Activated CD4-positive, alpha-beta T cell treated with anti-CD3 and anti-CD28 coated beads, Interleukin-2, amount 10 ng/mL, durations not matched to agents 7 days and 5 days (primary cell): ENCODE measurements at regions not wholly inside any gene's neighbourhood (a gene's known extent, or its start where the extent isn't known, plus 50 kb on each side); places are given as distances from the start of the nearest gene placed in this dataset.
A peak's percentile ranks its signal among the peaks of the same experiment; 100 is the strongest.
"Not testable (repeated sequence)": the region's sequence is repeated elsewhere in the genome, so short reads cannot be mapped to it uniquely, and the experiment has no call there.

ENCODE experiments used
- CTCF ChIA-PET: fragments of 350-600 bp; sonication (Branson Sonifier 250); formaldehyde crosslinking; loops from one replicate; lab custom pipeline; 2021; ENCODE audit warnings: antibody characterized with exemption; lab: Charles Lee
- POLR2A ChIA-PET: fragments of 350-600 bp; sonication (Branson Sonifier 250); formaldehyde crosslinking; loops from one replicate; lab custom pipeline; 2021; ENCODE audit warnings: antibody characterized with exemption; lab: Charles Lee
- DNase-seq: peaks from one replicate; pipeline ENCODE4 v3.0.0-alpha.2; 2020
- H3K27ac Mint-ChIP-seq: one replicate; pipeline ENCODE4 v1.8.0; 2021; ENCODE audit warnings: mild to moderate bottlenecking, moderate library complexity, mixed read lengths
- H3K27me3 Mint-ChIP-seq: one replicate; pipeline ENCODE4 v1.8.0; 2021; ENCODE audit warnings: mixed read lengths
- H3K36me3 Mint-ChIP-seq: one replicate; pipeline ENCODE4 v1.8.0; 2021; ENCODE audit warnings: low read depth, mixed read lengths
- H3K4me1 Mint-ChIP-seq: one replicate; pipeline ENCODE4 v1.8.0; 2021; ENCODE audit warnings: mixed read lengths
- H3K4me3 Mint-ChIP-seq: one replicate; pipeline ENCODE4 v1.8.0; 2021; ENCODE audit warnings: mild to moderate bottlenecking, moderate library complexity, mixed read lengths
- H3K9me3 Mint-ChIP-seq: one replicate; pipeline ENCODE4 v1.8.0; 2021; ENCODE audit warnings: mixed read lengths

GRCh38 chr3:153248835-153249234 is 86.8 kb downstream of the RAP2B start:
- H3K4me1 Mint-ChIP-seq, H3K4me3 Mint-ChIP-seq, DNase-seq, H3K9me3 Mint-ChIP-seq, H3K27ac Mint-ChIP-seq, POLR2A ChIA-PET, CTCF ChIA-PET, H3K27me3 Mint-ChIP-seq, H3K36me3 Mint-ChIP-seq: not testable (repeated sequence)

GRCh38 chr3:153249906-153250305 is 87.9 kb downstream of the RAP2B start:
- Mint-ChIP-seq H3K4me1 (peaks cover 5% of the 10 kb centered on the region), H3K27ac (no peak overlapping the region), H3K36me3 (no peaks in the 10 kb centered on the region), H3K27me3 (no peaks in the 10 kb centered on the region), H3K4me3 (no peak overlapping the region), H3K9me3 (no peaks in the 10 kb centered on the region)
- CTCF ChIA-PET = no interaction called here
- POLR2A ChIA-PET = no interaction called here
- no peak for DNase-seq

GRCh38 chr3:153250446-153250845 is 88.4 kb downstream of the RAP2B start:
- Mint-ChIP-seq H3K27ac (no peak overlapping the region), H3K4me1 (peaks cover 5% of the 10 kb centered on the region), H3K27me3 (no peaks in the 10 kb centered on the region), H3K36me3 (no peaks in the 10 kb centered on the region), H3K4me3 (no peak overlapping the region), H3K9me3 (no peaks in the 10 kb centered on the region)
- no peak for DNase-seq
- CTCF ChIA-PET = no interaction called here
- POLR2A ChIA-PET = no interaction called here

- H3K27ac Mint-ChIP-seq = no peak overlapping the region
- H3K9me3 Mint-ChIP-seq = no peaks in the 10 kb centered on the region
- H3K36me3 Mint-ChIP-seq = no peaks in the 10 kb centered on the region
- no peak for DNase-seq
- ChIA-PET CTCF (interaction anchor here (0.6 to 1.7 kb wide), 4 partner anchors 11 to 763 kb away, joined by 3 to 4 read pairs (median 4); no protein-coding TSS in a partner anchor), POLR2A (no interaction called here)
- H3K4me3 Mint-ChIP-seq = no peak overlapping the region
- H3K4me1 Mint-ChIP-seq = peaks cover 8% of the 10 kb centered on the region
- no peaks in the 10 kb centered on the region for H3K27me3 Mint-ChIP-seq
Measured at GRCh38 chr3:153252963-153253362, 90.9 kb downstream of the RAP2B start.

GRCh38 chr3:153254361-153254760 is 92.3 kb downstream of the RAP2B start:
- ChIA-PET CTCF (interaction anchor here (1.1 to 1.7 kb wide), 4 partner anchors 12 to 32 kb away, joined by 3 to 4 read pairs (median 4); no protein-coding TSS in a partner anchor), POLR2A (no interaction called here)

DNA sequence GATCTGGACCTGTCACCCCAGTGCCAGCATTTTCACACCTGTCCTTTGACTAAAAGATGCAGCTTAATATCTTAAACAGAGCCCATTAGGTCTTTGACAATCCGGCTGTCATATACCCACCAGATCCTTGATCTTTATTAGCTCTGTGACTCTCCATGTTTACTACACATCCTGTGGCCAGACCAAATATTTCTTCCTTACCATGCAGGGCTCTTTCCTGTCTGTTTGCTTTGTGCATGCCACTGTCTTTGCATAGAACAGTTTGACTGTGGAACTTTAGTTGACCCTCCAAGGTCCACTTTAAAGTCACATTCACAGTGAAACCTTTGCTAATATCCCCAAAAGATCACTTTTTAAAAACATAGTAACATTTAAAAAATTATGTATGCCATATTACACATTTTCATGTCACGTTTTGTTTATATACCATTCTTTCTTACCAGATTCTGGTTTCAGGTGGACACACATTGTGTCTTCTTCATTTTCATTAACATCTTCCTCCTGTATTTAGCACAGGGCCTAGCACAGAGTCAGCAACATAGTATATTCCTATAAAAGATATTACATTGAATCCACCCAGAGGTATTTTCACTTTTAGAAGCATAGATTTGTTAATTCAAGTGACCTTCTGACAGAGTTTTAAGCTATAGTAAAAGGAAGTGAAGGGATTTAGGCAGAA is 95.8 kb downstream of the RAP2B start:
- DNase-seq = no peak
- H3K4me1 Mint-ChIP-seq = peaks cover 7% of the 10 kb centered on the region
- no peak overlapping the region for H3K27ac Mint-ChIP-seq
- POLR2A ChIA-PET = no interaction called here
- no peaks in the 10 kb centered on the region for H3K36me3 Mint-ChIP-seq
- no peaks in the 10 kb centered on the region for H3K27me3 Mint-ChIP-seq
- no peaks in the 10 kb centered on the region for H3K9me3 Mint-ChIP-seq
- no peak overlapping the region for H3K4me3 Mint-ChIP-seq
- CTCF ChIA-PET = interaction anchor here (0.6 to 0.7 kb wide), 2 partner anchors 22 to 80 kb away, joined by 3 read pairs; no protein-coding TSS in a partner anchor

More at GRCh38 chr3:153254361-153254760, 92.3 kb downstream of the RAP2B start:
- H3K27ac Mint-ChIP-seq = no peak overlapping the region
- DNase-seq = no peak
- H3K4me3 Mint-ChIP-seq = no peak overlapping the region
- no peaks in the 10 kb centered on the region for H3K9me3 Mint-ChIP-seq
- H3K4me1 Mint-ChIP-seq = peaks cover 4% of the 10 kb centered on the region
- no peaks in the 10 kb centered on the region for H3K36me3 Mint-ChIP-seq
- no peaks in the 10 kb centered on the region for H3K27me3 Mint-ChIP-seq

DNA sequence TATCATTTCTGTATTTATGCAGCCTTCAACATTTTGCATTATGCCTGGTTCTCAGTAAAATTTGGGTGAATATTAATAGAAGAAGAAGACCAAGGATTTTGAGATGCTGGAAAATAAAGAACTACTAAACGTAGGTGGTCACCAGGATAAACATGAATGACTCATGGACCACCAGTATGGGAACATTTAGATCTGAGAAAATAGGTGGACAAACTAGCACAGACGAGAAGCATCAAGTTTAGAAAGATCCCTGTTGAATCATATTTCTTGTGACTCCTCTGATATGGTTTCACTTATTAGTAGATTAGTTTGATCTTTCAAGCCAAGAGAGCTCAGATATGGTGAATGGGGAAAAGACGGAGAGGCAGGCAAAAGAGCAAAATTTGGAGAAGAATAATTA is 97.9 kb downstream of the RAP2B start:
- no peak overlapping the region for H3K4me3 Mint-ChIP-seq
- CTCF ChIA-PET = no interaction called here
- no peak for DNase-seq
- H3K9me3 Mint-ChIP-seq = no peaks in the 10 kb centered on the region
- POLR2A ChIA-PET = no interaction called here
- H3K27me3 Mint-ChIP-seq = no peaks in the 10 kb centered on the region
- H3K36me3 Mint-ChIP-seq = peaks cover under 1% of the 10 kb centered on the region
- peaks cover 7% of the 10 kb centered on the region for H3K4me1 Mint-ChIP-seq
- H3K27ac Mint-ChIP-seq = no peak overlapping the region

- ChIA-PET POLR2A (no interaction called here), CTCF (interaction anchor here (0.7 kb wide), 1 partner anchor 39 kb away, joined by 3 read pairs; no protein-coding TSS in a partner anchor)
- H3K9me3 Mint-ChIP-seq = peaks cover 3% of the 10 kb centered on the region
- peaks cover 2% of the 10 kb centered on the region for H3K36me3 Mint-ChIP-seq
- no peak overlapping the region for H3K27ac Mint-ChIP-seq
- peaks cover 7% of the 10 kb centered on the region for H3K4me1 Mint-ChIP-seq
- H3K27me3 Mint-ChIP-seq = no peaks in the 10 kb centered on the region
- DNase-seq = no peak
- no peak overlapping the region for H3K4me3 Mint-ChIP-seq
Measured at GRCh38 chr3:153260681-153261080, 98.7 kb downstream of the RAP2B start.

GRCh38 chr3:153266619-153267018 is 104.6 kb downstream of the RAP2B start:
- CTCF ChIA-PET = no interaction called here
- no peak overlapping the region for H3K4me3 Mint-ChIP-seq
- H3K4me1 Mint-ChIP-seq = no peaks in the 10 kb centered on the region
- no peaks in the 10 kb centered on the region for H3K27me3 Mint-ChIP-seq
- H3K9me3 Mint-ChIP-seq = peaks cover 9% of the 10 kb centered on the region
- peaks cover 2% of the 10 kb centered on the region for H3K36me3 Mint-ChIP-seq
- POLR2A ChIA-PET = no interaction called here
- DNase-seq = no peak
- no peak overlapping the region for H3K27ac Mint-ChIP-seq

DNA sequence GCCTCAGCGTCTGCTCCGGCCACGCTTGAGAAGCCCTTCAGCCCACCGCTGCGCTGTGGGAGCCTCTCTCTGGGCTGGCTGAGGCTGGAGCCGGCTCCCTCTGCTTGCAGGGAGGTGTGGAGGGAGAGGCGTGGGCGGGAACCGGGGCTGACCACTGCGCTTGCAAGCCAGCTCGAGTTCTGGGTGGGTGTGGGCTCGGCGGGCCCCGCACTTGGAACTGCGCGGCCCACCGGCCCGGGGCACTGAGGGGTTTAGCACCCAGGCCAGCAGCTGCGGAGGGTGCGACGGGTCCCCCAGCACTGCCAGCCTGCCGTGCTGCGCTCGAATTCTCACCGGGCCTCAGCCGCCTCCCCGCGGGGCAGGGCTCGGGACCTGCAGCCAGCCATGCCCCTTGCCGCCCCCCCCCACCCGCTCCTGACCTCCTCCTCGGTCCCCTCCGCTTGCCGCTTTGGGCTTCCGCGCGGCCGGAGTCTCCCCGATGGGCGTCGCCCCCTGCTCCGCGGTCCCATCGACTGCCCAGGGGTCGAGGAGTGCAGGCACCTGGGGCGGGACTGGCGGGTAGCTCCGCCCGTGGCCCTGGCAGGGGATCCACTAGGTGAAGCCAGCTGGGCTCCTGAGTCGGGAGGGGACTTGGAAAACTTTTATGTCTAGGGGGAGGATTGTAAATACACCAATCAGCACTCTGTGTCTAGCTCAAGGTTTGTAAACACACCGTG is 106.7 kb downstream of the RAP2B start:
- ChIA-PET POLR2A (no interaction called here), CTCF (no interaction called here)
- no peak overlapping the region for H3K27ac Mint-ChIP-seq
- peaks cover 4% of the 10 kb centered on the region for H3K4me1 Mint-ChIP-seq
- H3K9me3 Mint-ChIP-seq = peaks cover 9% of the 10 kb centered on the region
- no peak for DNase-seq
- H3K36me3 Mint-ChIP-seq = peaks cover 2% of the 10 kb centered on the region
- no peaks in the 10 kb centered on the region for H3K27me3 Mint-ChIP-seq
- H3K4me3 Mint-ChIP-seq = no peak overlapping the region

- CTCF ChIA-PET = no interaction called here
- peaks cover 2% of the 10 kb centered on the region for H3K36me3 Mint-ChIP-seq
- peaks cover 4% of the 10 kb centered on the region for H3K4me1 Mint-ChIP-seq
Measured at GRCh38 chr3:153269730-153270129, 107.7 kb downstream of the RAP2B start.

DNA sequence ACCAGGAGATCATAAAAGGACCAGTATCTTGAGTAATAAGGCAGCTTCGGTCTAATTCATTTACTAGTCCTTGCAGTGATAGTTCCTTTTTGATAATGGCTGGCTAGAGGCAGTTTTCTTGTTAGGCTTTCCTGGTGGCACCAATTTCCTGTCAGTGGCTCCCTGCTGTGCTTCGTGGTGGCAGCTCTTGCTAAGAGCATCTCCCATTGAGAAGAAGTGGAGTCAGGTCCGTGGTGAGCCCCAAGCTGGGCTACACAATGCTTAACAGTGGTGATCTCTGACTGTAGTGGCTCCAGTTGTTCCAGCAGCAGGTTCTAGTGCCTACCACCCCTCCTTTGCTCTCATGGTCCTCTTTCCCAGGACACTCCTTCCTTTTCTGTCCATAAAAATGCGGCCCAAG is 111.2 kb downstream of the RAP2B start:
- Mint-ChIP-seq H3K27ac (peak overlapping the region; percentile 31), H3K27me3 (peaks cover 1% of the 10 kb centered on the region), H3K4me3 (no peak overlapping the region), H3K9me3 (no peaks in the 10 kb centered on the region), H3K36me3 (no peaks in the 10 kb centered on the region), H3K4me1 (peaks cover 4% of the 10 kb centered on the region)
- ChIA-PET POLR2A (no interaction called here), CTCF (interaction anchor here (0.9 kb wide), 1 partner anchor 10 kb away, joined by 4 read pairs; no protein-coding TSS in a partner anchor)
- DNase-seq = no peak

More at GRCh38 chr3:153269730-153270129, 107.7 kb downstream of the RAP2B start:
- Mint-ChIP-seq H3K27ac (no peak overlapping the region), H3K4me3 (no peak overlapping the region), H3K27me3 (no peaks in the 10 kb centered on the region), H3K9me3 (peaks cover 9% of the 10 kb centered on the region)
- DNase-seq = no peak
- POLR2A ChIA-PET = no interaction called here

DNA sequence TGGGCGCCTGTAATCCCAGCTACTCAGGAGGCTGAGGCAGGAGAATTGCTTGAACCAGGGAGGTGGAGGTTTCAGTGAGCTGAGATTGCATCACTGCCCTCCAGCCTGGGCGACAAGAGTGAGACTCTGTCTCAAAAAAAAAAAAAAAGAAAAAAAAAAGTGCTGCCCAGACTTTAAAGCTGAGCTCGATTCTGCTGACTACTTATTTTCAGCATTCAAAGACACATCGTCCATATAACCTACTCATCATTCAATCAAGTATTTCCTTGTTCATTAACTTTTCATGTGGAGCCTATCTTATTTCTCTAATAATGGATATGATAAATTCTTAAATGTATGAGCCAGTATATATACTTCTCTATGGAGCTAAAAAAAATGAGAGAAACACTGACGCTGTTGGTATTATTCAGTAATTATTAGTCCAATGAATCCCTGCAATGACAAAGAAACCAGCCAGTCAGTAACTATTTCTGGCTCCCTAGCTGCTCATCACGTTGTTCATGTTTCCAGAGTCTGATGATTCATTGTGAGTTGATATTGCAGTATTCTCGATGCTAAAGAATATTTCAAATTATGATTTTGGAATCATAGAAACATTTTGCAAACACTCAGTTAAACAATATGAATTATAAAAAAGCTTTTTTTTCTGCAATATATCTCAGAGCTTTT is 111.9 kb downstream of the RAP2B start:
- ChIA-PET CTCF (no interaction called here), POLR2A (no interaction called here)
- DNase-seq = no peak
- H3K36me3 Mint-ChIP-seq = no peaks in the 10 kb centered on the region
- peaks cover 4% of the 10 kb centered on the region for H3K4me1 Mint-ChIP-seq
- no peak overlapping the region for H3K4me3 Mint-ChIP-seq
- H3K9me3 Mint-ChIP-seq = no peaks in the 10 kb centered on the region
- no peak overlapping the region for H3K27ac Mint-ChIP-seq
- H3K27me3 Mint-ChIP-seq = peaks cover 4% of the 10 kb centered on the region
